ENCODE measurements at regions not wholly inside any gene's neighbourhood (a gene's known extent, or its start where the extent isn't known, plus 50 kb on each side); places are given as distances from the start of the nearest gene placed in this dataset.

DNA sequence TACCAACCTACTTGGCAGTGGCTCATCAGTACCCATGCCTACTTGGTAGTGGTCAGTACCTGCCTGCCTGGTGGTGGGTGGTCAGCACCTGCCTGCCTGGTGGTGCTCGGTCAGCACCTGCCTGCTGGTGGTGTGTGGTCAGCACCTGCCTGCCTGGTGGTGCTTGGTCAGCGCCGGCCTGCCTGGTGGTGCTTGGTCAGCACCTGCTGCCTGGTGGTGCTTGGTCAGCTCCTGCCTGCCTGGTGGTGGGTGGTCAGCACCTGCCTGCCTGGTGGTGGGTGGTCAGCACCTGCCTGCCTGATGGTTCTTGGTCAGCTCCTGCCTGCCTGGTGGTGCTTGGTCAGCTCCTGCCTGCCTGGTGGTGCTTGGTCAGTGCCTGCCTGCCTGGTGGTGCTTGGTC, 329.6 kb downstream of the RRAGC start:
- POLR2A ChIA-PET = no interaction called here
- no peak for TF ChIP-seq FOS (IDR thresholded peaks at IDR 0.05; ENCODE audit: borderline replicate concordance, insufficient read depth, low read length)
- no peak for TF ChIP-seq POLR2A (IDR thresholded peaks at IDR 0.05; ENCODE audit: low read depth, low read length)
- no peak for TF ChIP-seq MYC (IDR thresholded peaks at IDR 0.05; ENCODE audit: low read depth, low read length)
- no peak for TF ChIP-seq JUN (IDR thresholded peaks at IDR 0.05; ENCODE audit: borderline replicate concordance, insufficient read depth, insufficient read length, low read depth)
- TF ChIP-seq EZH2 (IDR thresholded peaks at IDR 0.05; ENCODE audit: borderline replicate concordance, low read depth, low read length, severe bottlenecking) = no peak
- Histone ChIP-seq H2AFZ (ENCODE audit: low read depth, low read length) (no peak overlapping the region), H3K4me2 (ENCODE audit: insufficient read depth, low read length) (no peak overlapping the region), H3K9me1 (replicated peaks; ENCODE audit: control insufficient read depth, extremely low read depth, insufficient read depth, low read length) (no peaks in the 10 kb centered on the region), H4K20me1 (replicated peaks; ENCODE audit: control insufficient read depth, extremely low read depth, insufficient read depth, low read length) (no peaks in the 10 kb centered on the region), H3K9ac (replicated peaks; ENCODE audit: extremely low read depth, insufficient read depth, low read length) (no peak overlapping the region), H3K27ac (ENCODE audit: insufficient read depth, low read depth, low read length) (no peak overlapping the region), H3K27me3 (ENCODE audit: control insufficient read depth in 2 of 2, insufficient read depth in 2 of 2, low read length in 2 of 2) (peaks cover 2 to 3% of the 10 kb centered on the region in 2 experiments), H3K4me3 (replicated peaks in 1 of 3; ENCODE audit: insufficient read depth in 1 of 3, low read depth in 1 of 3, low read length in 3 of 3) (no peak overlapping the region), H3K79me2 (ENCODE audit: control insufficient read depth, insufficient read depth, low read length) (no peaks in the 10 kb centered on the region), H3K36me3 (ENCODE audit: control insufficient read depth in 2 of 2, extremely low read depth in 1 of 2, insufficient read depth in 2 of 2, low read length in 2 of 2) (no peaks in the 10 kb centered on the region), H3K9me3 (replicated peaks; ENCODE audit: control insufficient read depth, insufficient read depth, low read length) (no peaks in the 10 kb centered on the region), H3K4me1 (ENCODE audit: control insufficient read depth, extremely low read depth, insufficient read depth, low read length) (no peaks in the 10 kb centered on the region)
- no TSS peak for BruUV-seq (replicated peaks)
- FAIRE-seq (no peak), DNase-seq (ENCODE audit: low read depth, low spot score) (no peak)
- dilution Hi-C loops (cut with MboI; ENCODE audit: extremely low pct_ligation_motif_present, low sequenced_read_pairs) (no loop called here), intact Hi-C loops (cut with micrococcal nuclease) (no loop called here)
- CTCF ChIA-PET = no interaction called here

DNA sequence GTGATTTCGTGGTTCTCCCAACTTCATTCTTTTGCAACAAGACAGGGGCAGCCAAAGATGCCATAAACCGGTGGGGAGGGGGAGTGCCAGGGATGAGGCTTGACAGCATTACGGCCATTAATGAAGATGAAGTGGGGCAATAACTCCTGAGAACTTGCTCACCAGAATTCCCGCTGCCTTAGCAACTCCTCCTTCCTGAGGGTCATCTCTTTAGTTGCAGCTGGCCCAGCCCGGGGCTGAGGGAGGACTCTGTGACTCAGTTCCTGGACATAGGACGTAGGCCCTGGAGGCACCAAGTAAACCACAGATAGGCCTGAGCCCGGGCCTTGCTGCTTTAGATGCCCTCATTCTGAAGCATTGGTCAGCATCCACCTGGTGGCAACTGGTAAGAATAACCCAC, 330.2 kb downstream of the RRAGC start:
- Histone ChIP-seq H3K79me2 (ENCODE audit: control insufficient read depth, insufficient read depth, low read length) (no peaks in the 10 kb centered on the region), H3K9ac (replicated peaks; ENCODE audit: extremely low read depth, insufficient read depth, low read length) (no peak overlapping the region), H4K20me1 (replicated peaks; ENCODE audit: control insufficient read depth, extremely low read depth, insufficient read depth, low read length) (no peaks in the 10 kb centered on the region), H3K4me3 (replicated peaks in 1 of 3; ENCODE audit: insufficient read depth in 1 of 3, low read depth in 1 of 3, low read length in 3 of 3) (no peak overlapping the region), H3K4me1 (ENCODE audit: control insufficient read depth, extremely low read depth, insufficient read depth, low read length) (no peaks in the 10 kb centered on the region), H3K4me2 (ENCODE audit: insufficient read depth, low read length) (no peak overlapping the region), H3K27me3 (ENCODE audit: control insufficient read depth in 2 of 2, insufficient read depth in 2 of 2, low read length in 2 of 2) (peaks cover 1 to 2% of the 10 kb centered on the region in 2 experiments), H2AFZ (ENCODE audit: low read depth, low read length) (no peak overlapping the region), H3K27ac (ENCODE audit: insufficient read depth, low read depth, low read length) (no peak overlapping the region), H3K9me3 (replicated peaks; ENCODE audit: control insufficient read depth, insufficient read depth, low read length) (no peaks in the 10 kb centered on the region), H3K9me1 (replicated peaks; ENCODE audit: control insufficient read depth, extremely low read depth, insufficient read depth, low read length) (no peaks in the 10 kb centered on the region), H3K36me3 (ENCODE audit: control insufficient read depth in 2 of 2, extremely low read depth in 1 of 2, insufficient read depth in 2 of 2, low read length in 2 of 2) (no peaks in the 10 kb centered on the region)
- TF ChIP-seq, protein P1, sequence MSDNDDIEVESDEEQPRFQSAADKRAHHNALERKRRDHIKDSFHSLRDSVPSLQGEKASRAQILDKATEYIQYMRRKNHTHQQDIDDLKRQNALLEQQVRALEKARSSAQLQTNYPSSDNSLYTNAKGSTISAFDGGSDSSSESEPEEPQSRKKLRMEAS (IDR thresholded peaks at IDR 0.05; ENCODE audit: insufficient read depth, insufficient read length) = no peak
- TF ChIP-seq MYC (IDR thresholded peaks at IDR 0.05; ENCODE audit: low read depth, low read length) (no peak), CTCF (IDR thresholded peaks at IDR 0.05; ENCODE audit: extremely low read depth in 1 of 2, insufficient read depth in 1 of 2, low read depth in 1 of 2, low read length in 2 of 2) (no peak), FOS (IDR thresholded peaks at IDR 0.05; ENCODE audit: borderline replicate concordance, insufficient read depth, low read length) (no peak), JUN (IDR thresholded peaks at IDR 0.05; ENCODE audit: borderline replicate concordance, insufficient read depth, insufficient read length, low read depth) (no peak), GATA2 (IDR thresholded peaks at IDR 0.05; ENCODE audit: insufficient read depth, insufficient read length, low read depth, low read length) (no peak), EZH2 (IDR thresholded peaks at IDR 0.05; ENCODE audit: borderline replicate concordance, low read depth, low read length, severe bottlenecking) (no peak), POLR2A (IDR thresholded peaks at IDR 0.05; ENCODE audit: low read depth, low read length) (no peak), POLR2AphosphoS5 (IDR thresholded peaks at IDR 0.05; ENCODE audit: insufficient read depth, low read depth, low read length) (no peak)
- ChIA-PET CTCF (no interaction called here), POLR2A (no interaction called here)
- intact Hi-C loops (cut with micrococcal nuclease) = no loop called here
- dilution Hi-C loops (cut with MboI; ENCODE audit: extremely low pct_ligation_motif_present, low sequenced_read_pairs) = no loop called here
- no peak for FAIRE-seq
- no peak for DNase-seq (ENCODE audit: low read depth, low spot score)
- BruUV-seq (replicated peaks) = no TSS peak
